ENCODE measurements at regions not wholly inside any gene's neighbourhood (a gene's known extent, or its start where the extent isn't known, plus 50 kb on each side); places are given as distances from the start of the nearest gene placed in this dataset.

DNA sequence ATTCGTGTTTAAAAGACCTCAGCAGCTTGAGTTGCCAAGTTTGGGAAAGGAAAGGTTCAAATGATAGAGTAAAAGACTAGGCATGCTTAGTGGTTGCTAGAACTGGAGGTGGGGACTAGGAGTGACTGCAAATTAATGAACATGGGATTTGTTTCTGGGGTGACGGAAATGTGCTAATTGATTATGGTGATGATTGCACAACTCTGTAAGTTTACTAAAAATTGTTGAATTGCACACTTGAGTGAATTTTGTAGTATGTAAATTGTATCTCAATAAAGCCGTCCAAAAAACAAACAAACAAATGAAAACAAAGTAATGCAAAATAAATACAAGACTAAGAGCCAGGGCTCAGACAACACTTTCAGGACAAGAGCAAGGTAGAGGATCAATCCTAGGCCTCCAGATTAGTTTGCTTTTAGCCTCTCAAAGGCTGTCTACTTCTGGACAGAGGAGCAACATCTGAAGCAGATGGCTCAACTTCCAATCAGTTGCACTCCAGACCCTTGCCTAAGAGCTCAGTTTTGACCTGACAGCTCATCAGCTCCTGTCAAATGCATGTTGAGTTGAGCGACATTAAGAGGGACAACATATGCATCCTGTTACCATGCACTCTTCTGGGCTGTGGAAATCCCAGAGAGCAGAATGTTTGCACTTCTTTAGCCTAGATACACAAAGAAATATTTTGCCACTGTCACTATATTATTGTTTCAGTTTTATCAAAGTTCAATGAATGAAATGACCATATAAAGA, 111.2 kb upstream of the ASIC2 start:
- DNase-seq (ENCODE audit: low read depth), result no peak

DNA sequence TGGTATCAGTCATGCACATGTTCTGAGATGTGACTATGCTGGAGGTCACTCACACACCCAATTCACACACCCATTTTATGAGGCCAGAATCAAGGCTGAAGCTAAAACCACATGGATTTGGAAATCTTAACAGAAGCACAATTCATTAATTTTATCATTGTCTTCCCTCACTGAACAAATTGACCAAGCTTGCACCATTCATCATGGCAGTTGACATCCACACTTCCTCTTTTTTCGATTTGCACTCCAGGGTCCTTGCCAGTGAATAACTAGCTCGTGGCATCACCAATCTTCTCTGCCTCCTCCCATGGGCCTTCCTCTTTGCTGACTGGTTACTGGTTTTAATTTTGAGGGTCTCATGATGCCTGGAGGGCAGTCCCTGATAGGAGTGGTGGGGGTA, 123.0 kb upstream of the ASIC2 start:
- no peak for DNase-seq (ENCODE audit: low read depth)

DNA sequence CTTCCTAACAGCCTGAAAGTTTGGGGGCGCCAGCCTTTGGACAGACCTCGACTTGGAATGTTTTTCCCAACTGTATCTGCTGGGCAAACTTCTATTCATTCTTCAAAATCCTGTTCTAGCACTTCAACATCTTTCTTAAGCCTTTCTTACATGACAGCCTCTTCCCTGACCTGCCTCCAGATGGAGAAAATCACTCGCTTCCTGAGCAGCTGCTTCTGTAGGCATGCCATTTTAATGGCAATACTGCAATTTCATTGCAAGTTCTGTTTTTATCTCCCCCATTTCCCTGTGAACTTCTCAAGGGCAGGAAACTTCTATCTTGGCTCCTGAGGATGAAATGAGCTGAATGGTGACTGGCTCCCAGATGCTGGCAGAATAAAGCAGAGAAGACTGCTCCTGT, 128.8 kb upstream of the ASIC2 start:
- DNase-seq (ENCODE audit: low read depth), result no peak

DNA sequence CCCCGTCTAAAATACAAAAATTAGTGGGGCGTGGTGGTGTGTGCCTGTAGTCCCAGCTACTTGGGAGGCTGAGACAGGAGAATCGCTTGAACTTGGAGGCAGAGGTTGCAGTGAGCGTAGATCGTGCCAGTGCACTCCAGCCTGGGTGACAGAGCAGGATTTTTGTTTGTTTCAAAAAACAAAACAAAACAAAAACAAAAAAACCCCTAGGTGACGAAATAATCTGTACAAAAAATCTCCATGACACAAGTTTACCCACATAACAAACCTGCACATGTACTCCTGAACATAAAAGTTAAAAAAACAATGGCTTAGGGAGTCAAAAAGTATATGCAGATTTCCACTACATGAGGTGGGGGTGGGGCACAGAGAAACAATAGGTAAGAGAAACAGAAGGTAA, 140.5 kb upstream of the ASIC2 start:
- DNase-seq (ENCODE audit: low read depth), result no peak

DNA sequence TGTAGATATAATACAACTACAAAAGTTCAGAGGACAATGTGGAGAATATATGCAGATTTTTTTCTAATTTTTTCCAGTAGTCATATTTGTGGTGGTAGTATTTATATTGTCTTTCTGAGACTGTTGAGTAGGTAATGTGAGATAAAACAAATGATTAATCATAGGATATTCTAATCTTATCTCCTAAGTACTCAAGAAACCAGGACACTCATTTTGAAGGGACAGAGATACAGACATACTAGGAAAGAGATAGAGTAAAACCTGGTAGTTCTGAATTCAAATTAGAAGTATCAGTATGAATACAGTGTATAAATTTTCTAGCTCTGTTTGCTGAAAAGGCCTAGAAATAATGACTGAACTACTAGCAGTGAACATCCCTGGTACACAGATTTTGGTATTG, 141.7 kb upstream of the ASIC2 start:
- DNase-seq (ENCODE audit: low read depth), result no peak

DNA sequence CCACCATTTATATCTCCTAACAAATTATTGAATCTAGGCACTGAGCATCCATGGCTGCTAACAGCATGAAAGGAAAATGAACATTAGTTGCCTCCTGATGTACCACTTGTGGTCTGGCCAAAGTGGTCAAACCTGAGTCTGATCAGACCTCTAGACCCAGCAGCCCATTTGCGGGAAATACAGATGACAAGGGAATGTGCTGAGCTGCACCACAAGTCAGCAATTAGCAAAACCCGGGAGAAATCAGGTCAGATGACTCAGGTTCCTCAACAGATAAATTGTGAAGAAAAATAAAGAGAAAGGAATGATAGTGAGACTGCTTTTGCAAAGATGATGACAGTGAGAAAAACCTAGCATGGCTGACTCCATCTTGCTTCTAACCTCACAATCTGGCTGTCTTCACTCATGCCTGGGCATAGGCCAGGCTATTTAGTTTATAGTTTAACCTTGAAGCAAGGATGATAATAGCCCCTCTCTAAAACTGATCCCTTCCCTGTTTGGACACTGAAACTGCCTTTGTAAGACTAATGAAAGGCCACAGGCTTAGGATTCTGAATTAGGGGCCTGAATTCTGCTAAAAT, 142.7 kb upstream of the ASIC2 start:
- peak; percentile 81 for DNase-seq (ENCODE audit: low read depth)

DNA sequence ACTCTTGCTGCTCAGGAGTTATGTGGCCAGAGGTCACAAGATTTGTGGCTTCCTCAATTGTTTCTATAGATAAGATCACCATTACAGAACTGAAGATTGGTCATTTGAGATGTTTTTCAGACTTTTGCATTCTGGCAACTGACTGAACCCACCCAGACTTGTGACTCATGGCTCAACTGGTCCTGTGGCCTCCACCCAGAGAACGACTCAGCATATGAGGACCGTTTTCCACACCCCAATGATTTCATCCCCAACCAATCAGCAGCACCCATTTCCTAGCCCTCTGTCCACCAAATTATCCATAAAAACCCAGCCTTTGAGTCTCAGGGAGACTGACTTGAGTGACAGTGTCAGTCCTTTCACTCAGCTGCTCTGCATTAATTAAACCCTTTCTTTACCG, 143.2 kb upstream of the ASIC2 start:
- peak; percentile 85 for DNase-seq (ENCODE audit: low read depth)

DNA sequence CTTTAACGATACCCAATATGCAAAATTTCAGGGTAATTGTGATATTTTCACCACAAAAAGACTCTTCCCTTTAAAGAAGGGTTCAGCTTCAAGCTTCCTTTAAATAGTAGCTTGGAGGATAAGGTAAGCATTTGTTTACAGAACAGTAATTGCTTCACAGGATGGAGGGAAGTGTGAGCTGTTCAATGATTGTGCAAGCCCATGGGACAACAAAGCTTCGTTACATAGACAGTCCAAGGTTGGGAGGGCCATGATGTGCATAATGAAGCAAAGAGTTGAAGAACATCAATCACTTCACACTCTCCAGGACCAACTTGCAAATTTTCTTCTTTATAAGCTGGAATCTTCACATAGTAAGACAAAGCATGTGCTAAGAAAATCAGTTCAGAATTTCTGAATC, 145.0 kb upstream of the ASIC2 start:
- peak; percentile 37 for DNase-seq (ENCODE audit: low read depth)

DNA sequence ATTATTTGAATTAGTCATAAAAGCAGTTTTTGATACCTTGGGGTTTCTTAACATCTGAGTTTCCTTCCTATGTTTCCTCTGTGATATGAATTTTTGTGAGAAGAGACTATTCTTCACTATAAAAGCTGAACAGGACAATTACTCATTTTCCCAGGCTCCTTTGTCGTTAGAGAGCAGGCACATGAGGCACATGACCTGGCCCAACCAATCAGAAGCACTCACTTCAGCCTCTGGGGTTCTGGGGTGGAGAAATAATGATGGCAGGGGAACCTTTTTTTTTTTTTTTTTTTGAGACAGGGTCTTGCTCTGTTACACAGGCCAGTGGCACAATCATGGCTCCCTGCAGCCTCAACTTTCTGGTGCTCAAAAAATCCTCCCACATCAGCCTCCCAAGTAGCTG, 145.5 kb upstream of the ASIC2 start:
- DNase-seq (ENCODE audit: low read depth), result peak; percentile 24

DNA sequence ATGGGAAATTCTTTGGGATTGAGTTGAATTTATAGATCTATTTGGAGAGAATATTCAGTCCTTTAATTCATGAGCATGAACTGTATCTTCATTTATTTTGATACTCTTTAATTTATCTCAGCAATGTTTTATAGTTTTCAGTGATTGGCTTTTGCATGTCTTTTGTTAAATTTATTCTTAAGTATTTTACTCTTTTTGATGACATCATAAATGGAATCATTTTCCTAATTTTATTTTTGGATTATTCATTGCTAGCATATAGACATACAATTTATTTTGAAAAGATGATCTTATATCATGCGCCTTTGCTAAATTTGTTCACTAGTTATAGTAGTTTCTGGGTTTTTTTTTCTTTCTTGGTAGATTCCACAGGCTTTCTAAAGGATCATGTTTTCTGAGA, 149.2 kb upstream of the ASIC2 start:
- DNase-seq (ENCODE audit: low read depth), result no peak

DNA sequence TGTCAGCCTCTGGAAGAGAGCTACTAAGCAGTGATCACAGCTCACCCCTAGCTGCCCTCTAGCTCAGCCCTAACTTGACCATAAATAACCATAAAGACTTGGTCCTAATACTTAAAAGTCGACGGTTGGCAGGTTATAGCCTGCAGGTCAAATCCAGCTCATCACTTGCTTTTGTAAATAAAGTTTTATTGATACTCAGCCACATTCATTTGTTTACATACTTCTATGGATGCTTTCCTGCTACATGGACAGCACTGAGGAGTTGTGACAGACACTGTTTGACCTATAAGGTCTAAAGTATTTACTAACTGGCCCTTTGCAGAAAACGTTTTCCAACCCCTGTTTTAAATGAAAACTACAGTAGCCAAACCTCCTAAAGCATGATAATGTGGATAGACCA, 151.6 kb upstream of the ASIC2 start:
- no peak for DNase-seq (ENCODE audit: low read depth)

DNA sequence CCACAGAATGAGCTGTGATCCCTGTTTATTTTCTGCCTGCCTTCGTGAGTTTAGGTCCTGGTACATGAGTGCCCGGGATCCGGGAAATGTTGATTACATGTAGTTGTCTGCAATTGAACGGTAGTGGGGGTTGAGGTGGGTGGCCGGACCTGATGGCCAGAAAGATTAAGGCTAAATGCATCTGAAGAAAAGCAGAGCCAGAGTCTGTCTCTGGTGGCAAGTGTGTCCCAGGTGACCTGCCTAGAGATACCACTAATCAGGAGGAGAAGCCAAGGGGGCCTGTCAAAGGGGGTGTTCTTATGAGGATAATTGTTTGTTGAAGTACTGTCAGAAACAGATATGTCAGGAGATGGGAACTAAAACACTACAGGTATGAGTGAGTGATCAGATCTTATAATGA, 154.0 kb upstream of the ASIC2 start:
- DNase-seq (ENCODE audit: low read depth), result no peak

DNA sequence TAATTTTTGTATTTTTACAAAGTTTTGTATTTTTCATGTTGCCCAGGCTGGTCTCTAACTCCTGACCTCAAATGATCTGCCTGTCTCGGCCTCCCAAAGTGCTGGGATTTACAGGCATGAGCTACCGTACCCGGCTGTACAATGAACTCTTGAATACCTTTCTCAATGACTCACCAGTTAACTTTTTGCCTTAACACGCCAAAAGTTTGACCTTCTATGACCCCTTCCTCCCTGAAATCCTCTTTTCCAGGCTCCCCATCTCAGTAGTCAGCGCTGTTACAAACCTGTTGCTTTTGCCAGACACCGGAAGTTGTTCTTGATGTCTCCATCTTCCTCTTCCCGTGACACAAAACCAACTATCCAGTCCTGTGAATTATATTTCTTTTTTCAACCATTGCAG, 158.1 kb upstream of the ASIC2 start:
- DNase-seq (ENCODE audit: low read depth), result peak; percentile 55

DNA sequence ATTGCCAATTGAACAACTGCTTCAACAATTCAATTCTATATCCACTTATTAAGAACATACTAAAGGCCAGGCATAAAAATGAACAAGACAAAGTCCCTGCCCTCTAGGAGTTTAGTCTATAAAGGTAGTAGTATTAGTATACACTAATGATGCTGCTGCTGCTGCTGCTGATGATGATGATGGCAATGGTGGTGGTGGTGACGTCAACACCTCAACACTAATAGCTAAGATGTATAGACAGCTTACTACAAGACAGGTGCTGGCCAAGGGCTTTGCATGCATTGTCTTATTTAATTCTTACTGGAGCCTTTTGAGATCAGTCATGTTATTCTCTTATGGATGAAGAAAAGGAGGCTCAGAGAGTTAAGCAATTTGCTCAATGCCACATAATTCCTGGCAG, 164.4 kb upstream of the ASIC2 start:
- no peak for DNase-seq (ENCODE audit: low read depth)

DNA sequence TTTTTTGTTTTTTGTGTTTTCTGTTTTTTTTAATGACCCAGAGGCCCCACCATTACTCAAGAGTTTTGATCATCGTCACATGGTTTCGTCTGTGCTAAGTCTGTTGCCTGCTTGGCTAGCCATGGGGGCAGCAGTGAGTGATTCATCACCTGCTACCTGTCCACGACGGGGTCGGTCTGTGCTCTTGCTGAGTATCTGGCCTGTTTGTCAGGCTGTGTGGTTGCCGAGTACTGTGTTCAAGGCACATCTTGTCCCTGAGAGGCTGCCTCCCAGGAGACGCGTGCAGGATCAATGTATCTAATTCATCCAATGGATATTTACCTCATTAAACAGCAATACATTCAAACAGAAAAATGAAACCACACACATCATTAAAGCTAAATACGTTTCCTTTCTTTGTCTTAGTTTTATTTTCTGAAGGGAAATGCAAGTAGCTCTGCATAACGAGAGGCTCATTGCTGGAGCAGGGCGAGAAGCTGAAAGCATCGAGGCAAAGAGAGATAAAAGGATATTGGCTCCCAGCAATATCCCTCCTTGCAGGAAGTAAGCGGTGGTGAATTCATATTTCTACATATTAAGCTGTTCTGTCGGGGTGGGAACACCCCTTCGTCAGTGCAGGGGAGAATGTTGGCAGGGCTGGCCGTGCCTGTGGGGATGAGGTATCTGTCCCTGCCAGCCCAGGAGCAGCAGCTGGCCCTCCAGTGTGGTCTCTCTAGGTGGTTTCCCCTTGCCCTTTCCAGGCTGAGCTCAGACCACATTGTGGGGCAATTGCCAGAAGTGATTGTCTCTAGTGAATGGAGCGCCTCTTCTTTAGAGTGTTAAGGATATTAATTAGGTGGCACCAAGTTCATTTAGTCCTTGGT, 166.2 kb upstream of the ASIC2 start:
- peak; percentile 77 for DNase-seq (ENCODE audit: low read depth)

DNA sequence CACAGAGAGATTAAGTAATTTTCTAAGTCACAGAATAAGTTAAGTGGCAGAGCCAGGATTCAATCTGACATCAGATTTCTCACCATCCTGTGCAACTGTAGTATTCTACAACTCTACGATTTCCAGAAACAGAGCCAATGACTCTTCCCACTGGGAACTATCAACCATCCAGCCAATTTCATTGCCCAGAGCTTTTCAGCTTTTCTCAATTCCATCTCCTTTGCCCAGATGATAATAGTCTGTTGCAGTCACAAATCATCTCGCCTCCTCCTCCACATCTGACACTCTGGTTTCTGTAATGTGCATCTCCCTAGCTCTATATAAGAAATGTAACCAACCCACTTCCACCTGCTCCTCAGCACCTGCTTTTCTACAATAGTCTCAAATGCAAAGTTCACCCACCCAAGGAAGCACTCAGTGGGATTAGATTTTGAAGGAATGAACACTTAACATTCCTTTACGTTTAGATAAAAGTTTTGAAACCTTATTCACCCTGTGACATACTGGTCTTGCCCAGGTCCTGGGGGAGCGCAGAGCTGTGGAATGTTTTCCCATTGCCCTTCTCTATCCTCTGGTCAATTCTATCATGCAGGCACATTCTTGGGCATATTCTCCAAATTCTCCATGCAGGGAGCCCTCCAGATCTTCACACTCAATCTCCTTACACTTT, 167.8 kb upstream of the ASIC2 start:
- DNase-seq (ENCODE audit: low read depth), result peak; percentile 19

DNA sequence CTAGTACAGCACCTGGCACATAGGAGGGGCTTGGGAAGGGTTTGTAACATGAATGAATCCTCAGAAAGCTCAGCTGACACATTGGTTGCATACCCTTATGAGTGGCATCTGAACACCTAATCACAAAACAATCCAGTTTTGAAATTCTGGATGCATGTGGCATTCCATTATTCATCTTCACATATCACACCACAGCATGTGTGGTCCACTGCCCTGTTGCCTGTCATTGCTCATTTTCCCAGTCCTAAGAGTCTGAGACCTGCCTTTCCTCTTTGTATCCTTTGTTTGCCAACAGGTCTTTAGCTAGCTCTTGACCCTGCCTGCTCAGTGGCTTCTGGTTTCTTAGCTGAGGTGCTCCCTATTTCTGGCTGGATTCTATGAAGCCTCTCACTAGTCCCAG, 170.8 kb upstream of the ASIC2 start:
- DNase-seq (ENCODE audit: low read depth), result peak; percentile 93

DNA sequence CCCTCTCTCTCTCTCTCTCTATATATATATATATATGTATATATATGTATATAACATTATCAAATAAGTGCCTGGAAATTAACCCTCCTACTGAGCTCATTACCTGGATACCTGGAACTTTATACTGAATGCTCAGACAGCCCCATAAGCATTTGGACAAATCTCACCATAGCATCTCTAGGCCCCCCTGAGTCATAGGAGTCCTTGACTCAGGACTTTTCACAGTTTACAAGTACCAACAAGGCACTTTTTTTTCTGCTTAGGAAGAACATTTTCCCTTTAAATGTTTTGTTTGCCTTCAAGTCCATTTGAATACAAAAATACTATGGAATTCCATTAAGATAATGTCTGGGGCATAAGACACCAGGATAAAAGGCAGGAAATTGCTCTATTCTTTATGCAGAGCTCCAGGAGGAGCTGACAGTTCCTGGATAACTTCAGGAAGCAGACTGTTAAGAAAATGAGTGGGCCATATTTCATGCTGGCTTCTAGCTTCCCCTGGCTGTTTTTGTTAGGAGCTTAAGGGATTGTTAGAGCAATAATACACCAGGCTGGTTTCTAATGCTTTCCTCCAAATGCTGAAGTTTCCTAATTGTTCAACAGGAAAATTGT, 171.7 kb upstream of the ASIC2 start:
- DNase-seq (ENCODE audit: low read depth), result peak; percentile 51

DNA sequence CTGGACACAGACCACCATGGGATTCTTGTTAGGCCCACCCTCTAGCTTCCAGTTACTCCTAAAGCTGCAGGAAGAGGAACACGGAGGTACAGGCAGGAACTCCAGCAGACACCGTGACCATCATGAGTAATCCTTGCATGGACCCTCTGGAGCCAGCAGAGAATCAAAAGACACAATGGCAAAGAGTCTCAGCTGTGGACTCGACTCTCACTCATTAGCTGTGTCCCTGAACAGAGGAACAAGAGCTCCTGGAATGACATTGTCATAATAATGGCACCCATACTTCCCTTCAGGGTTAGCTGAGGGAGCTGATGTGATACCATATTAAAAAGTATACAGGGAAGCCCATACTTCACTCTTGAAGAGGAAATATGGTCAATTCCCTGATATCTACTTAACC, 176.3 kb upstream of the ASIC2 start:
- peak; percentile 38 for DNase-seq (ENCODE audit: low read depth)

DNA sequence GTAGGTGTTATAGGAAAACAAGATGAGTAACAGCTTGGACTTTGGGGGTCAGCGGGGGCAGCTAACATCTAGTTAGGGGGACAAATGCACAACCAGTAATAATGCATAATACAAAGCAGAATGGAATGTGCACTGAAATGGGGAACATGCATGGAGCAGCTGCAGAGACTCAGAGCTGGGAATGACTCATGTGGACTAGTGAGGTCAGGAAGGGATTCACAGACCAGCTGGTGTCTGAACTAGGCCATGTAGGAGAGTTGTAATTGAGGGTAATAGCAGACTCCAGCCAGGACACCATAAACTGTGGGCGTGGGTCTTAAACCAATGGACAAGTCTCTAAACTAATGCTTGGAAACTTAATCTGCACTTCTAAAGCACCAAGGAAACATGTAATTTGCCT, 176.8 kb upstream of the ASIC2 start:
- DNase-seq (ENCODE audit: low read depth), result peak; percentile 99

DNA sequence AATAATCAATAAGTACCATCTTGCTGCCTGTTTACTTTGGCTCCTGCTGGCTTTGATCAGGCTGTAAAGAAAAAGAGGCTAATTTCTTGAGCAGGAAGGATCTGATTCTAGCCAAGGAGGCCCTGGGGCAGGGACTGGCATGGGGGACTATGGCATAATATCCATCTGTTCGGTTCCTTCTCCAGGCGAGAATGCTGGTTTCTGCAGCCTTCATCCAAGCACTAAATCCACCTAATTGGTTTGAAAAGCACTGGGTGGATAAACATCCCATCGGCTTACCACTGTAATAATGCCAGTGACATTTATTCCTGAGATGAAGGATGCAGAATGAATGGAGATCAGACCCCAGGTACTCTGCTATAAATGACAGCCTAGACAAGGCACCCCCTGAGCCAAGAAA, 180.0 kb upstream of the ASIC2 start:
- no peak for DNase-seq (ENCODE audit: low read depth)

DNA sequence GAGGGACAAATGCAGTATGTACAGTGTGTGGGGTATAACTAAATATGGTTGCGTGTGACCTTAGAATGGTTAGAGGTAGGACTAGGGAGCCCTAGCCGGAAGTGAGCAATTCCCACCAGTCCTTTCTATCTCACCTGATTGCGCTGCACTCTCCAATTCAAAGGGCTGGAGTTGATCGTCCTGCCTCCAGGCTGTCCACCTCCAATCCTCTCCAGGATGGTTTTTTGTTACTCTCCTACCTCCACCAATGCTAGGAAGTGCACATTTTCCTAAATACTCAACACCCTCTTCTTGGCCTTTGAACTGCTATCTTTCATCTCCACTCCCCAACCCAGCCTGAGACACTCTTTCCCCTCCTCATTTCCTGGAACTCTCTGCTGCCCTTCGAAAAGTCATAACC, 181.7 kb upstream of the ASIC2 start:
- no peak for DNase-seq (ENCODE audit: low read depth)
